ENCODE measurements at regions not wholly inside any gene's neighbourhood (a gene's known extent, or its start where the extent isn't known, plus 50 kb on each side); places are given as distances from the start of the nearest gene placed in this dataset.
"Not testable (repeated sequence)": the region's sequence is repeated elsewhere in the genome, so short reads cannot be mapped to it uniquely, and the experiment has no call there.

DNA sequence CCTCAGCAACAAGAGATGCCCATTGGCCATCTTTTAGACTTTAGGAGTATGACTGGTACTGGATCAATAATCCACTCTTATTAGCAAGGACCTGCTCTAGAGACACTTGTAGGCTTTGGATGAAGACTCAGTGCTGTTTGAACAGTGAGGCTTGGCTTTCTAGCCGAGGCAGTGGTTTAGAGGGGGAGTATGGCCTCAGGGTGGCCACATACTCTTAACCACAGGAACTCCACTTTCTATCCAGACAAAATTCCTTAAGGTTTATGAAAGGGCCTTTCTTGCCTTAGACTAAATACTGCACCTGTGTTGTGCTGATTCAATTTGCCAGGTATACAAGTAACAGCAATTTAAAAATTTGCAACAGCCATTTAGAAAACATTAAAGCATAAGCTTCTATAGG is 1046.3 kb downstream of the DIPK2A start:
- H3K4me3 Mint-ChIP-seq, result no peak overlapping the region
- no peaks in the 10 kb centered on the region for H3K27me3 Mint-ChIP-seq (ENCODE audit: insufficient read depth)
- H3K27ac Mint-ChIP-seq, result no peak overlapping the region
- TF ChIP-seq, protein P1, sequence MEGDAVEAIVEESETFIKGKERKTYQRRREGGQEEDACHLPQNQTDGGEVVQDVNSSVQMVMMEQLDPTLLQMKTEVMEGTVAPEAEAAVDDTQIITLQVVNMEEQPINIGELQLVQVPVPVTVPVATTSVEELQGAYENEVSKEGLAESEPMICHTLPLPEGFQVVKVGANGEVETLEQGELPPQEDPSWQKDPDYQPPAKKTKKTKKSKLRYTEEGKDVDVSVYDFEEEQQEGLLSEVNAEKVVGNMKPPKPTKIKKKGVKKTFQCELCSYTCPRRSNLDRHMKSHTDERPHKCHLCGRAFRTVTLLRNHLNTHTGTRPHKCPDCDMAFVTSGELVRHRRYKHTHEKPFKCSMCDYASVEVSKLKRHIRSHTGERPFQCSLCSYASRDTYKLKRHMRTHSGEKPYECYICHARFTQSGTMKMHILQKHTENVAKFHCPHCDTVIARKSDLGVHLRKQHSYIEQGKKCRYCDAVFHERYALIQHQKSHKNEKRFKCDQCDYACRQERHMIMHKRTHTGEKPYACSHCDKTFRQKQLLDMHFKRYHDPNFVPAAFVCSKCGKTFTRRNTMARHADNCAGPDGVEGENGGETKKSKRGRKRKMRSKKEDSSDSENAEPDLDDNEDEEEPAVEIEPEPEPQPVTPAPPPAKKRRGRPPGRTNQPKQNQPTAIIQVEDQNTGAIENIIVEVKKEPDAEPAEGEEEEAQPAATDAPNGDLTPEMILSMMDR (IDR thresholded peaks at IDR 0.05), result no peak
- no peaks in the 10 kb centered on the region for H3K4me1 Mint-ChIP-seq (ENCODE audit: low read depth)
- H3K36me3 Mint-ChIP-seq (ENCODE audit: low read depth), result no peaks in the 10 kb centered on the region
- DNase-seq, result no peak
- H3K9me3 Mint-ChIP-seq, result peaks cover 30% of the 10 kb centered on the region

DNA sequence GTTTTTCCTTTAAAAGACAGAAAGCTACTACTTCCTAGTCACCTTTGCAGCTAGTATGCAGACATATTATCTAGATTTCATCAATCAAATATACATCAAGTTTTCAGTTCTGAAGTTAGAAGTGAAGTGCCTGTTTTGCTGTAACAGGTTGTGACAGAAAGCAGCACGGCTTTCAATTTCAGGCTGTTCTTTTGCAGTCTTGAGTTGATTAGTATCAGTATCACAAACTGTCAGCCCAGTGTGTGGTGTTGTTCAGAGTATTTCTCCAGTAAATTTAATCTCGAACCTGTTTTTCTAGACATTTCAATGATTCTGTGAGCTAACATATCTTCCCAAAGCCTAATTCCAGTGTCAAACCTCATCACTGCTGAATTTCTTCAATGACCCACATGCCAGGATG is 1050.8 kb downstream of the DIPK2A start:
- H3K36me3 Mint-ChIP-seq (ENCODE audit: low read depth), result no peaks in the 10 kb centered on the region
- H3K27me3 Mint-ChIP-seq (ENCODE audit: insufficient read depth), result no peaks in the 10 kb centered on the region
- peaks cover 25% of the 10 kb centered on the region for H3K9me3 Mint-ChIP-seq
- TF ChIP-seq, protein P1 (IDR thresholded peaks at IDR 0.05), result no peak
- H3K4me3 Mint-ChIP-seq, result no peak overlapping the region
- H3K4me1 Mint-ChIP-seq (ENCODE audit: low read depth), result no peaks in the 10 kb centered on the region
- no peak overlapping the region for H3K27ac Mint-ChIP-seq
- DNase-seq, result no peak

DNA sequence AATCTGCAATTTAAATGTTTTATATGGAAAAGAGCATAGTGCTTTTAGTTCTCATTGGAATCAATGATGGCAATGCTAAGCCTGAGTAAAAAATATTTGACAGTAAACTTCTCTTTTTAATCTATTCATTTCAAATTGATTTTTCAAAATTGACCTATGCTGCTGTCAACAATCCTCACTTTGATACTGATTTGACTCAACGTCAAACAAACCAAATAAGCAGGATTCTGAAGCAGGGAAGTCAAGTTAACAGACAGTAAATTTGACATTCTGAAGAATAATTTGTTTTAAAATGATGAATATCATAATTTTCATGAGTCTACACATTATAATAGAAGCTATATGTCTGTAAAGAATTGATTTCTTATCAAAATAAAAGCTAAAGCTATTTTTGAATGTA is 1053.1 kb downstream of the DIPK2A start:
- Mint-ChIP-seq H3K4me1 (ENCODE audit: low read depth) (no peaks in the 10 kb centered on the region), H3K4me3 (no peak overlapping the region)

DNA sequence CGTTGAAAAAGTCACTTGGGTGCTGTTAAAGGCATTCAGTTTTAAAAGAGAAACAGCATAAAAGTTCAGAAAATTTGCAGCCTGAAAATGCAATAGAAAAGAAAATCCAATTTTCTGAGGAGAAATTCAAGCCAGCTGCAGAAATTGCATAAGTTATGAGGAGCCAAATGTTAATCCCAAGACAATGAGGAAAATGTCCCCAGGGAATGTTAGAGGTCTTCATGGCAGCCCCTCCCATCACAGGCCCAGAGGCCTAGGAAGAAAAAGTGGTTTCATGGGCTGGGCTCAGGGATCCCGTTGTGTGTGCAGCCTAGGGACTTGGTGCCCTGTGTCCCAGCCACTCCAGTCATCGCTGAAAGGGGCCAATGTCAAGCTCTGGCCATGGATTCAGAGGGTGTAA is 1055.6 kb downstream of the DIPK2A start:
- not testable (repeated sequence) for H3K27me3 Mint-ChIP-seq (ENCODE audit: insufficient read depth); H3K4me1 Mint-ChIP-seq (ENCODE audit: low read depth); H3K27ac Mint-ChIP-seq; DNase-seq; H3K4me3 Mint-ChIP-seq; H3K36me3 Mint-ChIP-seq (ENCODE audit: low read depth)
- H3K9me3 Mint-ChIP-seq, result peaks cover 33% of the 10 kb centered on the region

More for the DNA sequence above, 1053.1 kb downstream of the DIPK2A start:
- Mint-ChIP-seq H3K9me3 (peaks cover 32% of the 10 kb centered on the region), H3K27ac (no peak overlapping the region), H3K36me3 (ENCODE audit: low read depth) (0 out of 2 replicates have a peak, but pooled peaks cover 7% of the 10 kb centered on the region), H3K27me3 (ENCODE audit: insufficient read depth) (no peaks in the 10 kb centered on the region)
- TF ChIP-seq, protein P1 (IDR thresholded peaks at IDR 0.05), result no peak
- no peak for DNase-seq

DNA sequence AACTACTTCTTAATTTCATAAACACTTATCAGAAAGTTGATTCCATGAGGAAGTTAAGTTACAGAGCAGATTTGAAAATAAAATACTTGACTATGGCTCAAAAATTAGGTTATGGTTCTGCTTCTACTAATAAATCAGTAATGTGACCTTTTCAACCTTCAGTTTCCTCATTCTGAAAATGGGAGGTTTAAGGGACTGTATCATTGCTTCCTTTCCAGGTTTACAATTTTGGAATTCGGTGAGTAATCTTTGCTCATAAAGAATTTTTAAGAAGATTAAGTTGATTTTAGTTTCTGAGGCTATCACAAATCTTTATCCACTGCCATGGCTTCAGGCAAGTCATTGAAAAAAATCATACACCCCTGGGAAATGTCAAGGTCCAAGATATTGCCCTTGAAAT is 1061.2 kb downstream of the DIPK2A start:
- Mint-ChIP-seq H3K27me3 (ENCODE audit: insufficient read depth) (peaks cover 1% of the 10 kb centered on the region; the same call in 1 of the 2 replicates), H3K4me3 (no peak overlapping the region), H3K9me3 (peaks cover 54% of the 10 kb centered on the region), H3K27ac (no peak overlapping the region), H3K36me3 (ENCODE audit: low read depth) (0 out of 2 replicates have a peak, but pooled peaks cover 7% of the 10 kb centered on the region), H3K4me1 (ENCODE audit: low read depth) (no peaks in the 10 kb centered on the region)
- TF ChIP-seq, protein P1 (IDR thresholded peaks at IDR 0.05), result no peak
- DNase-seq, result no peak

DNA sequence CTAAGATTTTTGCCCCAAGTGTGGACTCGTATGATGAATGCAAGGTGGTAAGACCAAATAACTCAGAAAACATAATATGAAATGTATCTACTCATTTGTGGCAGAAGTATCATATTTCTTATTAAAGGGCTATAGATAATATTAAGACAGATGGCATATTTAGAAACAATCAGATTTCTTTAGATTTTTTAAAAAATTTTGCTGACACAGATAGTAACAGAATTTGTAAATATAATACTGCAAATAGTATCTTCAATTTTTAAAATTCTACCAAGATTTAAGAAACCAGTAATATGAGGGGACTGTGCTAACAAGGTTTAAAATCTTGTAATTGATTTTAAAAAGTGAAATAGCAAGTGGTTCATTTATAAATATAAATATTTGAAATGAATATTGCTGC is 1064.1 kb downstream of the DIPK2A start:
- Mint-ChIP-seq H3K27me3 (ENCODE audit: insufficient read depth) (peaks cover 1% of the 10 kb centered on the region; the same call in 1 of the 2 replicates), H3K9me3 (peaks cover 46% of the 10 kb centered on the region), H3K27ac (no peak overlapping the region), H3K4me1 (ENCODE audit: low read depth) (no peaks in the 10 kb centered on the region), H3K36me3 (ENCODE audit: low read depth) (no peaks in the 10 kb centered on the region), H3K4me3 (no peak overlapping the region)
- TF ChIP-seq, protein P1 (IDR thresholded peaks at IDR 0.05), result no peak
- no peak for DNase-seq

DNA sequence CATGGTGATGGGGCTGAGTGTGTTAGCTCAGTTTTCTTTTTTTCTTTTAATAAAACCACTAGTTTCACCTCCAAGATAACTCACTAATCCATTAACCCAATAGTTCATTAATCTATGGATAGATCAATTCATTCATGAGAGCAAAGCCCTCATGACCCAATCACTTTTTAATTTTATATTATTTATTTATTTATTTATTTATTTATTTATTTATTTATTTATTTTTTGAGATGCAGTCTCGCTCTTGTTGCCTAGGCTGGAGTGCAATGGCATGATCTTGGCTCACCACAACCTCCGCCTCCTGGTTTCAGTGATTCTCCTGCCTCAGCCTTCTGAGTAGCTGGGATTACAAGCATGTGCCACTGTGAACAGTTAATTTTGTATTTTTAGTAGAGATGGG is 1082.4 kb downstream of the DIPK2A start:
- DNase-seq; H3K27ac Mint-ChIP-seq; H3K4me1 Mint-ChIP-seq (ENCODE audit: low read depth); H3K36me3 Mint-ChIP-seq (ENCODE audit: low read depth); H3K4me3 Mint-ChIP-seq; H3K27me3 Mint-ChIP-seq (ENCODE audit: insufficient read depth): not testable (repeated sequence)
- peaks cover 17% of the 10 kb centered on the region for H3K9me3 Mint-ChIP-seq
